ENCODE measurements at regions not wholly inside any gene's neighbourhood (a gene's known extent, or its start where the extent isn't known, plus 50 kb on each side); places are given as distances from the start of the nearest gene placed in this dataset.

GRCh38 chrX:69015156-69015555, 150.1 kb downstream of the PJA1 start:
- DNase-seq, result no peak
- H3K4me1 Mint-ChIP-seq, result no peaks in the 10 kb centered on the region
- no peaks in the 10 kb centered on the region for H3K9me3 Mint-ChIP-seq
- H3K27me3 Mint-ChIP-seq, result no peaks in the 10 kb centered on the region
- H3K27ac Mint-ChIP-seq, result no peak overlapping the region
- no peaks in the 10 kb centered on the region for H3K36me3 Mint-ChIP-seq
- H3K4me3 Mint-ChIP-seq, result no peak overlapping the region

GRCh38 chrX:69014200-69014599, 151.1 kb downstream of the PJA1 start:
- H3K36me3 Mint-ChIP-seq, result no peaks in the 10 kb centered on the region
- no peaks in the 10 kb centered on the region for H3K4me1 Mint-ChIP-seq
- H3K4me3 Mint-ChIP-seq, result no peak overlapping the region
- H3K27me3 Mint-ChIP-seq, result no peaks in the 10 kb centered on the region
- no peaks in the 10 kb centered on the region for H3K9me3 Mint-ChIP-seq
- DNase-seq, result no peak
- H3K27ac Mint-ChIP-seq, result no peak overlapping the region

DNA sequence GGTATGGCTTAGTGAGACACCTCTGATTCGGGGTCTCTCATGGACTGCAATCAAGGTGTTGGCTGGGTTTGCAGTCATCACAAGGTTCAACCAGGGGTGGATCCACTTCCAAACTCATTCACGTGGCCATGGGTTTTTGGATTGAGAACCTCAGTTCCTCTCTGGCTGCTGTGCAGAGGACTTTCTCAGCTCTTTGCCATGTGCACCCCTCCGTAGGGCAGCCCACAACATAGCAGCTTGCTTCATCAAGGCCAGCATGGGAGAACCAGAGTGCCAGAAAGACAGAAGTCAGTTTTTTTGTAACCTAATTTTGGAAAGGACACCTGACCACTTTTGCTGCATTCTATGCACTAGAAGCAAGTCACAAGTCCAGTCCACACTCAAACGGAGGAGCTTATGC, 154.9 kb downstream of the PJA1 start:
- no peaks in the 10 kb centered on the region for H3K36me3 Mint-ChIP-seq
- DNase-seq, result no peak
- H3K27ac Mint-ChIP-seq, result no peak overlapping the region
- no peaks in the 10 kb centered on the region for H3K4me1 Mint-ChIP-seq
- H3K27me3 Mint-ChIP-seq, result no peaks in the 10 kb centered on the region
- no peak overlapping the region for H3K4me3 Mint-ChIP-seq
- peaks cover 2% of the 10 kb centered on the region for H3K9me3 Mint-ChIP-seq

DNA sequence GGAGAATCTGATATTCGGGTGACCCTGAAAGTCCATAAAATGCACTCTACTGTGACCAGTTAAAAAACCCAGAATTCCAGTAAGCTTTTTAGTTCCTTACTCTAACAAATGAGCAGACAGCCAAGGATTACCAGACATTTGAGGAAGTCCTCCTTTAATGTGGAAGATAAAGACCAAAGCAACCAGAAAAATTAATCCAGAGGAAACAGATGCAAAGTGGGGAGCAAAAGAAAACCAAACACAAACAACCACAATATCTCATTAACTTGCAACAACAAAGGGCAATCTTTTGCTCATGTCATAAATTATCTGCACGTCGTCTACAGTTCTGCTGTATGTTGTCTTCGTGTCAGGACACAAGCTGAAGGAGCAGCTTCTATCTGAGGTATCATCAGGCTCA, 164.4 kb downstream of the PJA1 start:
- no peak overlapping the region for H3K27ac Mint-ChIP-seq
- H3K4me1 Mint-ChIP-seq, result no peaks in the 10 kb centered on the region
- H3K4me3 Mint-ChIP-seq, result no peak overlapping the region
- H3K27me3 Mint-ChIP-seq, result no peaks in the 10 kb centered on the region
- no peak for DNase-seq
- peaks cover 2% of the 10 kb centered on the region for H3K9me3 Mint-ChIP-seq
- no peaks in the 10 kb centered on the region for H3K36me3 Mint-ChIP-seq

GRCh38 chrX:68999931-69000330, 165.3 kb downstream of the PJA1 start:
- Mint-ChIP-seq H3K27me3 (no peaks in the 10 kb centered on the region), H3K4me1 (no peaks in the 10 kb centered on the region), H3K9me3 (no peaks in the 10 kb centered on the region), H3K27ac (no peak overlapping the region), H3K36me3 (no peaks in the 10 kb centered on the region), H3K4me3 (no peak overlapping the region)
- DNase-seq, result no peak

GRCh38 chrX:68999356-68999755, 165.9 kb downstream of the PJA1 start:
- Mint-ChIP-seq H3K36me3 (no peaks in the 10 kb centered on the region), H3K9me3 (no peaks in the 10 kb centered on the region), H3K4me3 (no peak overlapping the region), H3K27ac (no peak overlapping the region), H3K27me3 (no peaks in the 10 kb centered on the region), H3K4me1 (no peaks in the 10 kb centered on the region)
- DNase-seq, result no peak

DNA sequence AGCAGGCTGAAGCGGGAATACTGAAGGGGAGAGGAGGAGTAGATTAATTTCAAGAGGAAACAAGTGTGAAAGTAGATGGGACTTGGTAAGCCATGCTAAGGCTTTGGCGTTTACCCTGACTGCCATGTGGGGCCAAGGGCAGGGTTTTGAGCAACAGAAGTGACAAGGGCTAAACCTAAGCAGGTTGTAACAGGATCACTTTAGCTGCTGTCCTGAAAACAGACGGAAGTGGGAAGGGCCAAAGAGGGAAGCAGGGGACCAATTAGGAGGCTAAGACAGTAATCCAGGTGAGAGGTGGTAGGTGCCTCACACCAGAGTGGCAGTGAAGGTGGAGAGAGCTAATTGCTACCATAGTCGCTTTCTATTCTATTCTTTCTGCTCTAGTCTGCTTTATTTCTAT, 166.5 kb downstream of the PJA1 start:
- no peak overlapping the region for H3K27ac Mint-ChIP-seq
- no peak overlapping the region for H3K4me3 Mint-ChIP-seq
- H3K36me3 Mint-ChIP-seq, result no peaks in the 10 kb centered on the region
- no peak for DNase-seq
- H3K4me1 Mint-ChIP-seq, result no peaks in the 10 kb centered on the region
- no peaks in the 10 kb centered on the region for H3K27me3 Mint-ChIP-seq
- H3K9me3 Mint-ChIP-seq, result no peaks in the 10 kb centered on the region

GRCh38 chrX:68997911-68998310, 167.3 kb downstream of the PJA1 start:
- Mint-ChIP-seq H3K9me3 (no peaks in the 10 kb centered on the region), H3K36me3 (no peaks in the 10 kb centered on the region), H3K4me1 (no peaks in the 10 kb centered on the region), H3K4me3 (no peak overlapping the region), H3K27me3 (no peaks in the 10 kb centered on the region), H3K27ac (no peak overlapping the region)
- no peak for DNase-seq

DNA sequence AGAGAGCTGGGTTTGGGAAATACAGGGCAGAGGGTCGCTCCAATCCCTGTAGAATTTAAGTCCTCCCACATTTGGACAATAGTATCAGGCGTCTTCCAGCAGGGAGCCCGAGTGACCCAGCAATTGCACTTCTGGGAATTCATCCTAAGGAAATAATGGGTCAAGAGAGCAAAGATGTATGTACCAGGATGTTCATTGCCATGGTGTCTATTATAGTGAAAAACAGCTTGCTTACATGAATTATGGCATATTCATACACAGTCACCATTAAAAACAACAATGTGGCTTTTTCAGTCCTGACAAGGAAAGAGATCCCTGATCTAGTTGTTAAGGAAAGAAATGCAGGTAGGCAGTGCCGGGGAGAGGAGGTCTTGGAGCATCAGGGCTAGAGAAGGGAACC, 167.7 kb downstream of the PJA1 start:
- H3K27ac Mint-ChIP-seq, result no peak overlapping the region
- no peak overlapping the region for H3K4me3 Mint-ChIP-seq
- H3K36me3 Mint-ChIP-seq, result no peaks in the 10 kb centered on the region
- no peaks in the 10 kb centered on the region for H3K4me1 Mint-ChIP-seq
- no peaks in the 10 kb centered on the region for H3K9me3 Mint-ChIP-seq
- DNase-seq, result no peak
- no peaks in the 10 kb centered on the region for H3K27me3 Mint-ChIP-seq

DNA sequence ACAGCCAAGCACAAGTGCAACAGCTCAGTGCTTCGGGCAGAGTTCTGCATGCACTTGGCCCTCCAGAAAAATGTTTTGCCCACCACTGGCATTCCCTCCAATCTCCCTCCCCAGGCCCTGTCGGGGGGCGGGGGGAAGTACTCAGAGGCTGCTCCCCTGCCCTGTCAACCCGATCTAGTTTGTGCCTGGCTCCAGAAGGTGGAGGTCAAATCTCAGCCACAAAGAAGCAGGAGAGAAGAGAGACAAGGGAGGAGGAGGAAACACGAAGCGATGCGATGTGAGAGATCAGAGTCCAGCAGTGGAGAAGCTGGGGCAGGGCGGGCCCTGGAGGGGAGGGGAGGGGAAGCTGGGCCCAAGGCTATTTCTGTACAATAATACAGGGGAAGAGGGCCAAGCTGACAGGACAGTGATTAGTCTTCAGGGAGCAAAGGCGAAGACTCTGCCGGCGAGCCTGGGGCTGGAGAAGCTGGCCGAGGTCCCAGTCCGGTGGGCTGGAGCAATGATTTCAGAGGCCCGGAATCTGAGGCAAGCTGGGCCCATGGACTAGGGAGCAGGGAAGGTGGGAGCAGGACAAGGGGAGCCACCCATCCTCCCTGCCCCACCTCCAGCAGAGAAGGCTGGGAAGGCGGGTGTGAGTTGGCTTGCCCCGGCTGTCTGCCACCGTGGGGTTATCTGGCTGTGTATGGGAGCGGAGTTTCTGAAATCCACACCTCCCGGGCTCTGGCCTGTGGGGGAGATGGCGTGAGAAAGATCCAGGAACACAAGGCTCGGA, 167.1 kb downstream of the EFNB1 start:
- Mint-ChIP-seq H3K4me3 (no peak overlapping the region), H3K9me3 (no peaks in the 10 kb centered on the region), H3K27ac (no peak overlapping the region), H3K4me1 (no peaks in the 10 kb centered on the region), H3K27me3 (no peaks in the 10 kb centered on the region), H3K36me3 (no peaks in the 10 kb centered on the region)
- DNase-seq, result no peak

DNA sequence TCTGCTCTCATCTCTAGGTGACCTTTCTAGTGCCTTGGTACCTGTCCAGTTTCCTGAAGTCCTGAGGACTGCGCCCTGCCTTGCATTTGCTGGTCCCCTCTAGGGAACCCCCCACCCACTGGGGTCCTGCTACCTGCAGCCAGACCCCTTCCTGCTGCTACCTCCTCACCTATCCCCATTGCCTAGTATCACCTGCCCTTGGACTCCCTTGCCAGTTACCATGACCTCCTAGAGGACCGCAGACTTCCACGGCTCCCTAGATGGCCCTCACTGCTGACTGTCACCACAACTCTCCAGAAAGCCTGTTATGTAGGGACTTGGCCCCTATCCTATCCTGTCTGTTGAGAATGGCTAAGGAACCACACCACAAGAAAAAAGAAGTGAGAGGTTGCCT, 166.6 kb downstream of the EFNB1 start:
- no peak overlapping the region for H3K4me3 Mint-ChIP-seq
- H3K9me3 Mint-ChIP-seq, result no peaks in the 10 kb centered on the region
- no peak for DNase-seq
- H3K4me1 Mint-ChIP-seq, result no peaks in the 10 kb centered on the region
- no peaks in the 10 kb centered on the region for H3K27me3 Mint-ChIP-seq
- no peak overlapping the region for H3K27ac Mint-ChIP-seq
- no peaks in the 10 kb centered on the region for H3K36me3 Mint-ChIP-seq

- Mint-ChIP-seq H3K9me3 (no peaks in the 10 kb centered on the region), H3K4me3 (no peak overlapping the region), H3K27ac (no peak overlapping the region), H3K36me3 (no peaks in the 10 kb centered on the region), H3K27me3 (no peaks in the 10 kb centered on the region), H3K4me1 (no peaks in the 10 kb centered on the region)
- DNase-seq, result no peak
Observed at GRCh38 chrX:68994891-68995255, 166.1 kb downstream of the EFNB1 start.

DNA sequence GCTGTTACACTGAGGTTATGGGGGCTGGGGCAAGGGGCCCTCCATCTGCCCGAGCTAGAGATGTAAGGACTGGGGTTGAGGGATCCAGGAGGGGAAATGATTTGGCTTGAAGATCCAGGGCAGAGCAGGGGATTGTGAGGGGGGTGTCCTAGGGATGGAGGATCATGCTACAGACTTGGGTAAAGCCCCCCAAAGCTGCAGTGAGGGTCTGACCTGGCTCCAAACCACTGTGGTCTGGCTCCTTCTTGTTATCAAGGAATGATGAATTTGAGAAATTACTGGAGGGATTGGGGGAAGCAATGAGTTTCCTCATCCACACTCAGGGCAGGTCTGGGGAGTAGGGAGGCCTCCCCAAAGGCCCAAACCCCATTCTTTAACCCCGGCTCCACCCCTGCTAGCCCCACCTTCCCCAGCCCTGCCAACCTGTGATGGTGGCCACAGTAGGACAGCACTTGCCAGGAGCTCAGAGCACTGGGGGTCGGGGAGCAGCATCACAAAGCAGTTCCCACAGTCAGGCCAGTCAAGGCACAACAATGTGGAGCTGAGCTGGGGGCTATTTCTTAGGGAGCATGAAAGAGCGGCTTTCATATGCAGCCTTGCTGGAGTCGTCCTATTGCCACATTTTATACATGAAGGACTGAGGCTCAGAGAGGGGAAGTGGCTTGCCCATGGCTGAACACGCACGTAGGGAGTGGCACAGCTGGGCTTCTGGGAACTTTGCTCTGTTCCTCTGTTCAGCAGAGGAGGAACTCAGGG, 165.5 kb downstream of the EFNB1 start:
- no peak overlapping the region for H3K27ac Mint-ChIP-seq

DNA sequence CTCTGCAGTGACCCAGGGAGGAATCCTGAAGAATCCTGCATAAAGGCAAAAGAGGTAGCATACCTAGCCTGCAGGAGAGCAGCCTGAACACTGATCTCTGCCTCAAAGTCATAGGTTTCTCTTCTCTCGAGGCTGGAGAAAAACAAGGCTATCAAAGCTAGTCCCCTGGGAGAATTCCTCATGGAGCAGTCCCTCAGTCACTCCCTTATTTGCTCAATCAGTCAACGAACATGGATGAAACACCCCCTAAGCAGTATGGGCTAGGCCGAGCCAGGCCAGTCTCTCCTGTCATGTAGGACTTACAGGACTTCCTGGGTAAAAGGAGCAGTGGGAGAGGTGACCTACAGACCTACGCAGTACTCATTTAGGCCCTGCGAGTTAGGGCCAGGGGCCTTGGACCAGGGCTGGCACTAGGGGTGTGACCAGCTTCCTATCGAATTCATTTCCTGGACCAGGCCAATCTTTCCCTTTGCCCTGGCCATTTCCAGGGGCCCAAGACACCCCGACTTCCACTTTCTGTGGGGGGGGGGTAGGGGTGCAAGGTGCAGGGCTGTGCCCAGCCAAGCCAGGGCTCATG, 164.1 kb downstream of the EFNB1 start:
- no peaks in the 10 kb centered on the region for H3K36me3 Mint-ChIP-seq
- no peaks in the 10 kb centered on the region for H3K27me3 Mint-ChIP-seq
- DNase-seq, result no peak
- no peaks in the 10 kb centered on the region for H3K9me3 Mint-ChIP-seq
- H3K27ac Mint-ChIP-seq, result no peak overlapping the region
- no peaks in the 10 kb centered on the region for H3K4me1 Mint-ChIP-seq
- H3K4me3 Mint-ChIP-seq, result no peak overlapping the region

More for the DNA sequence above, 165.5 kb downstream of the EFNB1 start:
- no peak for DNase-seq
- Mint-ChIP-seq H3K4me3 (no peak overlapping the region), H3K27me3 (no peaks in the 10 kb centered on the region), H3K36me3 (no peaks in the 10 kb centered on the region), H3K9me3 (no peaks in the 10 kb centered on the region), H3K4me1 (no peaks in the 10 kb centered on the region)

DNA sequence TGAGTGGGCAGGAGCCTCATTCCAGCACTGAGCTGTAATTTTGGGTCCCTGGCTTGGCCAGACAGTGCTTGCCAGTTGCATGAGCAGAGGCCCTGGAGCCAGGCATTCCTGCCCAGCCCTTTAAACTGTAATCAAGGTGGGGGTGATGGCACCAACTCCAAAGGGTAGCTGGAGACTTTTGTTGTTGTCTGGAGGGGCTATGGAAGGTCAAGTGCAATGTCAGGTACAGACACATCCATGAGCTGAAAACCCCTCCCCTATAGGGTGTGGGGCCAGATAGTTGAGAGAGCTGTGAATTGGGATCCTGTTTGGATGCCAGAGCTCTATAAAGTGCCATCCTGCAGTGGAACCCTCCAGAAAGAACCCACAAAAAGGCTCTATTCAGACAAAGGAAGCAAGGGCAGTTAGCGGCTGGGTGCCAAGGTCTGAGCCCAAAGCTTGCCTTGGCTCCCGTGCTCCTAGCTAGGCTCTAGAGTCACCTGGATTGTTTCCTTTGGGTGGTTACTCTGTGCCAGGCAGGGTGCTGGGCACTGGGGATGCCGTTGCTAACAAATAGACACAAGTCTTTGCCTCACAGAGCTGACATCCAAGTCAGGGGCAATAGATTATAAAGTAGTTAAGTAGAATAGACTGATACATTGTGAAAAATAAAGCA, 163.0 kb downstream of the EFNB1 start:
- H3K27ac Mint-ChIP-seq, result no peak overlapping the region
- DNase-seq, result no peak
- no peaks in the 10 kb centered on the region for H3K4me1 Mint-ChIP-seq
- H3K9me3 Mint-ChIP-seq, result no peaks in the 10 kb centered on the region
- no peak overlapping the region for H3K4me3 Mint-ChIP-seq
- H3K27me3 Mint-ChIP-seq, result no peaks in the 10 kb centered on the region
- H3K36me3 Mint-ChIP-seq, result no peaks in the 10 kb centered on the region

Data from activated naive CD8-positive, alpha-beta T cell treated with anti-CD3 and anti-CD28 coated beads for 36 hours (primary cell).